Pancreas (tissue), 10 donors: ENCODE measurements at regions not wholly inside any gene's neighbourhood (a gene's known extent, or its start where the extent isn't known, plus 50 kb on each side); places are given as distances from the start of the nearest gene placed in this dataset.

Source experiments
- ATAC-seq, 4 donors: fragments of 200-7000 bp; cut with Tn5 transposase; one replicate each; pipeline versions ENCODE4 v1.8.0 to v1.9.1; 2020; ENCODE audit warnings: mild to moderate bottlenecking in 4 of 4, moderate library complexity in 4 of 4
- DNase-seq, 6 donors: peaks; one replicate each; pipeline ENCODE4 v3.0.0-alpha.2; 2020
- FAIRE-seq: peaks from 2 replicates; lab custom pipeline; 2012; peaks lifted over from hg19 to GRCh38; lab: Jason Lieb, UNC
- H3K27ac ChIP-seq, 4 donors: fragments of 200-600 bp; sonication (generic); 1 replicate in 3 of 4; 2 replicates in 1 of 4; pipeline versions ENCODE4 v1.5.0 to v1.8.0; 2020
- H3K27me3 ChIP-seq, 4 donors: fragments of 200-600 bp; one replicate each; pipeline ENCODE4 v1.8.0; 2021
- H3K36me3 ChIP-seq, 3 donors: fragments of 200-600 bp; sonication (generic) in 1 of 3; one replicate each; pipeline versions ENCODE4 v1.5.0 to v1.8.0; 2020 to 2021
- H3K4me1 ChIP-seq, 3 donors: fragments of 200-600 bp; one replicate each; pipeline ENCODE4 v1.8.0; 2021
- H3K4me3 ChIP-seq, 4 donors: fragments of 200-600 bp; sonication (generic) in 2 of 4; one replicate each; pipeline versions ENCODE4 v1.5.0 to v1.8.0; 2020 to 2021
- H3K9me3 ChIP-seq, 4 donors: fragments of 200-600 bp; one replicate each; pipeline ENCODE4 v1.8.0; 2021
- WGBS, 2 donors: extraction: QIAGEN DNeasy Blood & Tissue Kit; methylation state at CpG; one replicate each; pipeline ENCODE4 v1.1.7; 2013; 5-methylcytosine and 5-hydroxymethylcytosine counted together
- intact Hi-C, 3 donors: fragments of 100-400 bp; cut with DNase I; formaldehyde crosslinking; loops; one replicate each; pipeline versions ENCODE4 v1.11.1 to v1.14.2; 2022
- TF ChIP-seq, protein P1 (sequence below), 4 donors: fragments of 200-600 bp; sonication (generic) in 3 of 4; IDR thresholded peaks; one replicate each; pipeline versions ENCODE4 v1.5.0 to v1.8.0; 2021; ENCODE audit warnings: antibody characterized with exemption in 4 of 4
- donor health status: healthy with polysubstance abuse.
- donor health status: DM: no; HTN: no; CAD: no; lungs with moderate emphysema.
- donor health status: DM: no; HTN: no; CAD: no.
- donor health status: control.
- donor health status: control.
- donor health status: Bipolar disorder and iron deficiency.
- donor health status: DM: yes; HTN: yes; CAD: no.
- donor health status: DM: no; HTN: no; CAD: no.
- donor health status: DM: no; HTN: no; CAD: no.
- donor health status: DM: yes; HTN: yes; CAD: no.

DNA sequence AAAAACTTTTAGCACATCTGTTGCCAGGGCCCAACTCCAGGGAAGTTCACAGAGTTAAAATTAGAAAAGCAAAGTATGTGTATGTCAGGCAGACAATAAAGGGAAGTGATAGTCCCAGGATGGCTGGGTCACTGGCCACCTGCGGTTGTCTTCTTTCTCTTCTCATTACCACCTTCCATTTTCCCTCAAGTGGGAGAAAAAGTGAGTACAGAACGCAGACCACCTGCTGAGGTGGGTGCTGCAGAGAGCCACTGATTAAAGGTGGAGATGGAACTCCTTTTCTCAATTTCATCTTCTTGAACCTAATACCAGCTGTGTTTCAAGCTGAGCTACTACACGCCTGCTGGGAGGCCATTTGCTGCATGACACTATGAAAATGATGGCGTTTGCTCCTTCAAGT, 88.8 kb upstream of the PDE4B start:
- Histone ChIP-seq H3K27ac (no peak overlapping the region), H3K4me1 (no peaks in the 10 kb centered on the region), H3K9me3 (no peaks in the 10 kb centered on the region), H3K4me3 (no peak overlapping the region), H3K36me3 (no peaks in the 10 kb centered on the region), H3K27me3 (peaks cover 0 to 3% (median 0%) of the 10 kb centered on the region in 4 donors)
- TF ChIP-seq, protein P1, sequence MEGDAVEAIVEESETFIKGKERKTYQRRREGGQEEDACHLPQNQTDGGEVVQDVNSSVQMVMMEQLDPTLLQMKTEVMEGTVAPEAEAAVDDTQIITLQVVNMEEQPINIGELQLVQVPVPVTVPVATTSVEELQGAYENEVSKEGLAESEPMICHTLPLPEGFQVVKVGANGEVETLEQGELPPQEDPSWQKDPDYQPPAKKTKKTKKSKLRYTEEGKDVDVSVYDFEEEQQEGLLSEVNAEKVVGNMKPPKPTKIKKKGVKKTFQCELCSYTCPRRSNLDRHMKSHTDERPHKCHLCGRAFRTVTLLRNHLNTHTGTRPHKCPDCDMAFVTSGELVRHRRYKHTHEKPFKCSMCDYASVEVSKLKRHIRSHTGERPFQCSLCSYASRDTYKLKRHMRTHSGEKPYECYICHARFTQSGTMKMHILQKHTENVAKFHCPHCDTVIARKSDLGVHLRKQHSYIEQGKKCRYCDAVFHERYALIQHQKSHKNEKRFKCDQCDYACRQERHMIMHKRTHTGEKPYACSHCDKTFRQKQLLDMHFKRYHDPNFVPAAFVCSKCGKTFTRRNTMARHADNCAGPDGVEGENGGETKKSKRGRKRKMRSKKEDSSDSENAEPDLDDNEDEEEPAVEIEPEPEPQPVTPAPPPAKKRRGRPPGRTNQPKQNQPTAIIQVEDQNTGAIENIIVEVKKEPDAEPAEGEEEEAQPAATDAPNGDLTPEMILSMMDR (IDR thresholded peaks at IDR 0.05) = no peak
- WGBS, 2 donors = 49 to 58% methylated on average over 4 of the region's 4 CpGs
- DNase-seq = no peak
- ATAC-seq = no peak
- no peak for FAIRE-seq
- intact Hi-C loops = no loop called here

DNA sequence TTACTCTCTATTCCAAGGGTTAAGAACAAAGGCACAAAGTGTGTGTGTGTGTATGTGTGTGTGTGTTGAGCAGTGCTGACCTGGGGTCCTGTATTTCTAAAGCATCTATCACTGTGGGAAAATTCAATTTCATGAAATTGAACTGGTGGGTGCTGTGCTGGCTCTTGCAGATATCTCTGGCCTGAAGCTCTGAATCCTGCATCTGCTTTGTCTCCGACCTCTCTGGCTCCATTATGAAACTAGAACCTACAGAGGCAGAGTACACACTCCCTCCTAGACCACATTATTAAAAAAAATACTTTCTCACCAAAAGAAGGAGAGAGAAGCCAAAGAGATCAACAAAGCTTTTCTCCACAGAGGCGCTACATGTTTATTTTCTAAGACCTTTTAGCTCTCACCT, 88.4 kb upstream of the PDE4B start:
- Histone ChIP-seq H3K27me3 (peaks cover 0 to 3% (median 0%) of the 10 kb centered on the region in 4 donors), H3K4me1 (no peaks in the 10 kb centered on the region), H3K27ac (no peak overlapping the region), H3K4me3 (no peak overlapping the region), H3K9me3 (no peaks in the 10 kb centered on the region), H3K36me3 (no peaks in the 10 kb centered on the region)
- 70 to 85% methylated on average over 2 of the region's 2 CpGs for WGBS, 2 donors
- intact Hi-C loops = no loop called here
- ATAC-seq = no peak
- TF ChIP-seq, protein P1 (IDR thresholded peaks at IDR 0.05) = no peak
- FAIRE-seq = no peak
- DNase-seq = no peak

DNA sequence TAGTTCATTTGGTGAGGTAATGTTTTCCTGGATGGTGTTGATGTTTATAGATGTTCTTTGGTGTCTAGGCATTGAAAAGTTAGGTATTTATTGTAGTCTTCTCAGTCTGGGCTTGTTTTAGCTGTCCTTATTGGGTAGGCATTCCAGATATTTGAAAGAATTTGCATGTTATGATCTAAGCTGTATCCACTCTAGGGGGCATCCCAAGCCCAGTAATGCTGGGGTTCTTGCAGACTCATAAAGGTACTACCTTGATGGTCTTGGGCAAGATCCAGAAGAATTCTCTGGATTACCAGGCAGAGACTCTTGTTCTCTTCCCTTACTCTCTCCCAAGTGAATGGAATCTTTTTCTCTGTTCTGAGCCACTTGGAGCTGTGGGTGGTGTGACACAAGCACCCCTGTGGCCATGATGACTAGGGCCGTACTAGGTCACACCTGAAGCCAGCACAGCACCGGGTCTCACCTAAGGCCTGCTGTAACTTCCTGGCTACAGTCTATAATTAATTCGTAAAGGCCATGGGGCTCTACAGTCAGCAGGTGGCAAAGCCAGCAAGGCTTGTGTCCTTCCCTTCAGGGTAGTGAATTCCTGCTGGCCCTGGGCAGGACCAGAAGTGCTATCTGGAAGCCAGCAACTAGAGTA, 74.8 kb upstream of the PDE4B start:
- no peaks in the 10 kb centered on the region for H3K27me3 ChIP-seq
- H3K4me1 ChIP-seq = no peaks in the 10 kb centered on the region
- no peaks in the 10 kb centered on the region for H3K9me3 ChIP-seq
- no peak overlapping the region for H3K27ac ChIP-seq
- no peak for ATAC-seq
- H3K36me3 ChIP-seq = no peaks in the 10 kb centered on the region
- intact Hi-C loops = no loop called here
- FAIRE-seq = no peak
- WGBS, 2 donors = 73 to 84% methylated on average over 3 of the region's 3 CpGs
- no peak for DNase-seq
- H3K4me3 ChIP-seq = no peak overlapping the region
- TF ChIP-seq, protein P1 (IDR thresholded peaks at IDR 0.05) = no peak

DNA sequence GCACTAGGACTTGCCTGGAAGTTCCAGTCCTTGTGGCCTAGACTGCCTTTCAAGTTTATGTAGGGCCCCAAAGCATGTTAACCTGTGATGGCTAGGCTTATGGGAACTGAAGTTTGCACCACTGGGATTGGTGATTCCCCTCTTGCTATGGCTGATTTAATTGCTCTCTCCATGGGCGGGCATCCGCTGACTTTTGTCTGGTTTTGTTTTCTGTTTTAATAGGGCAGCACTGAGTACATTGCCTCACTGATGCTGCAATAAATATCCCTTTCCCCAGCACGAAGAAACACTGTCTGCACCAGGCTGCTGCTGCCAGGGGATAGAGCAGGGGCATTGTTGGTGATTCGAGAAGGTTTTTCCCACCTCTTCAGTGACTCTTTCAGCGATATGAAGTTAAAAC, 73.3 kb upstream of the PDE4B start:
- intact Hi-C loops = no loop called here
- Histone ChIP-seq H3K27ac (no peak overlapping the region), H3K4me1 (no peaks in the 10 kb centered on the region), H3K9me3 (no peaks in the 10 kb centered on the region), H3K36me3 (no peaks in the 10 kb centered on the region), H3K4me3 (no peak overlapping the region), H3K27me3 (no peaks in the 10 kb centered on the region)
- TF ChIP-seq, protein P1 (IDR thresholded peaks at IDR 0.05) = no peak
- DNase-seq (no peak), ATAC-seq (no peak), FAIRE-seq (no peak)
- 76 to 79% methylated on average over 5 of the region's 5 CpGs for WGBS, 2 donors

DNA sequence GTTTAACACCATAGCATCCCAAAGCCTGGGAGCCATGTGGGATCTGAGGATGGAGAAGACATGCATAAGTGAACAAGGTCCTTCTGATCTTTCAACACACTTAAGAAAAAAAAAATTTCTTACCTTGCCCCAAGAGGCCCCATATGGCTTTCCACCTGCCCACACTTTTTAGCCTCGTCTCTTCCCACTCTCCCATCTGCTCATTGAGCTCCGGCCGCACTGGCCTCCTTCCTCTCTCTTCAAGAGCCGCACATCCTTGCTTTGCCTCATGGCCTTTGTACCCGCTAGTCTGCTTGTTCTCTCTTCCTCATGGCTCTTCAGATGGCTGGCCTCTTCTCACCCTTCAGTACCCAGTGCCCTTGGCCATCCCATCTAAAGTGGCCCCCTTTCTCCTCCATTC, 70.2 kb upstream of the PDE4B start:
- TF ChIP-seq, protein P1 (IDR thresholded peaks at IDR 0.05) = no peak
- WGBS, 2 donors = 89 to 92% methylated on average over 5 of the region's 5 CpGs
- Histone ChIP-seq H3K4me3 (no peak overlapping the region), H3K27me3 (no peaks in the 10 kb centered on the region), H3K27ac (no peak overlapping the region), H3K4me1 (no peaks in the 10 kb centered on the region), H3K36me3 (no peaks in the 10 kb centered on the region), H3K9me3 (no peaks in the 10 kb centered on the region)
- ATAC-seq (no peak), DNase-seq (no peak), FAIRE-seq (no peak)
- intact Hi-C loops = no loop called here
